SJSA1 (cell line): ENCODE measurements at regions not wholly inside any gene's neighbourhood (a gene's known extent, or its start where the extent isn't known, plus 50 kb on each side); places are given as distances from the start of the nearest gene placed in this dataset.
A peak's percentile ranks its signal among the peaks of the same experiment; 100 is the strongest.
"Not testable (repeated sequence)": the region's sequence is repeated elsewhere in the genome, so short reads cannot be mapped to it uniquely, and the experiment has no call there.

ENCODE experiments used
- DNase-seq, 2 experiments: peaks; one replicate each; pipeline ENCODE4 v3.0.0-alpha.2; 2015 to 2020; ENCODE audit warnings: low spot score in 2 of 2, low read depth in 1 of 2
- H3K27ac ChIP-seq: fragments of 250-450 bp; sonication (Bioruptor Pico); 2 replicates; pipeline ENCODE4 v1.5.1; 2020; ENCODE audit warnings: mild to moderate bottlenecking, moderate library complexity
- H3K27me3 ChIP-seq: fragments of 250-450 bp; sonication (Bioruptor Pico); replicated peaks from 2 replicates; pipeline ENCODE4 v1.5.1; 2020; ENCODE audit warnings: mild to moderate bottlenecking, moderate library complexity
- H3K36me3 ChIP-seq: fragments of 250-450 bp; sonication (Bioruptor Pico); 2 replicates; pipeline ENCODE4 v1.5.1; 2020; ENCODE audit warnings: mild to moderate bottlenecking
- H3K4me1 ChIP-seq: fragments of 250-450 bp; sonication (Bioruptor Pico); replicated peaks from 2 replicates; pipeline ENCODE4 v1.6.1; 2021; ENCODE audit warnings: mild to moderate bottlenecking
- H3K4me3 ChIP-seq: fragments of 250-450 bp; sonication (Bioruptor Pico); 2 replicates; pipeline ENCODE4 v1.5.1; 2020; ENCODE audit warnings: mild to moderate bottlenecking
- H3K9me3 ChIP-seq: fragments of 250-450 bp; sonication (Bioruptor Pico); replicated peaks from 2 replicates; pipeline ENCODE4 v1.5.1; 2020; ENCODE audit warnings: mild to moderate bottlenecking

DNA sequence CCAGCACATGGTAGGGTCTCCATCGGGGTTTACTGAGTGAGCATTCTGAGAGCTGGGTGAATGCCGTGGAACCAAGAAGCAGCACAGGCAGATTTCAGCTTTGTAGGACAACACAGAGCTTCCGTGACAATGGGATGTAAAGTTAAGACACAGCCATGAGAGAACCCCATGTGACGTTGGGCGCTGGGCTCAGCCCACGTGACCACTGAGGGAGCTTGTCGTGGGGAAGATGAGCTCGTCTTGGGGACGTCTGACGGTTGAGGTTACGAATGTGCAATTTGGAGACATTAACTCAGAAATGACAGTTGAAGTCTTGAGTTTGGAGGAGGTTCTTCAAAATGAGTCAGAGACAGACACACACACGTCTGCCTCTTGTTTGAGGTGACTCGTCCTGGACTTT lies 51.5 kb upstream of the MUC20 start:
- not testable (repeated sequence) for DNase-seq, H3K4me3 ChIP-seq, H3K27me3 ChIP-seq, H3K27ac ChIP-seq, H3K4me1 ChIP-seq, H3K36me3 ChIP-seq, H3K9me3 ChIP-seq

DNA sequence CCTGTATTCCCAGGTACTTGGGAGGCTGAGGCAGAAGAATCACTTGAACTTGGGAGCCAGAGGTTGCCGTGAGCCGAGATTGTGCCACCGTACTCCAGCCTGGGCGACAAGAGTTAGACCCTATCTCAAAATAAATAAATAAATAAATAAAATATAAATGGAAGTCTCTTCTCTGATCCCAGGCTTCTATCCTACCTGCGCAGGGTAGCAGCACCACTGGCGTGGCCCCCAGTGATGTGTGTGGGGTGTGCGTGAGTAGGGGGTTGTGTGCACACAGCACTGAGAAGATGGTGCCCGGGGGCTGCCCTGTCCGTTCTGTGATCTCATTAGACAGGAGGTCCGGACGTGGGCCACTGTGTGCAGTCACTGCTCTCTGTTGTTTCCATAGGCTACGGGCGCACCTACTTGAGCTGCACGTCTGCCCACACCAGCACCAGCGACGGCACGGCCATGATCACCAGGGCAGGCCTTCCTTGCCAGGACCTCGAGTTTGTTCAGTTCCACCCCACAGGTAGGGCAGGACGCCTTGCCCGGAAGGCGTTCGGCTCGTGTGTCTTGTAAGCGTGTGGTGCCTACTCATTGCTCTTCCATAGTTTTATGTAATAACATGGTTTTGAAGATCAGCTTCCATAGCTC lies 52.5 kb upstream of the MUC20 start:
- not testable (repeated sequence) for H3K36me3 ChIP-seq, H3K27me3 ChIP-seq, H3K4me1 ChIP-seq, DNase-seq, H3K27ac ChIP-seq, H3K4me3 ChIP-seq, H3K9me3 ChIP-seq

GRCh38 chr3:195665311-195665710 lies 55.5 kb upstream of the MUC20 start:
- H3K4me1 ChIP-seq, H3K9me3 ChIP-seq, H3K27ac ChIP-seq, H3K27me3 ChIP-seq, DNase-seq, H3K4me3 ChIP-seq, H3K36me3 ChIP-seq: not testable (repeated sequence)

DNA sequence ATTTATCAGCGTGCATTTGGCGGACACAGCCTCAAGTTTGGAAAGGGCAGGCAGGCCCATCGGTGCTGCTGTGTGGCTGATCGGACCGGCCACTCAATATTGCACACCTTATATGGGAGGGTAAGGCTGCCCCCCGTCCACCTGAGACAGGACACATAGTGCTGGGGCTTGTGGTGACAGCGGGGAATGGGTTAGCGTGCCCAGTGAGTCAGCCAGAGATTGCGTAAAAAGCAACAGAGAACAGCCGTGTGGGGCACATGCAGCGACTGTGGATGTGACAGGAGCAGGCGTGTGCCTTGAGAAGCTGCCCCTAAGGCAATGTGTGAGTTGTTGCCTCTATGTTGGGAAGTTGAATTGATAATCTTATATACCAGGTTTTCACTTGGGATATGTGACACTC lies 56.6 kb upstream of the MUC20 start:
- not testable (repeated sequence) for H3K4me1 ChIP-seq, DNase-seq, H3K4me3 ChIP-seq, H3K27ac ChIP-seq, H3K36me3 ChIP-seq, H3K9me3 ChIP-seq, H3K27me3 ChIP-seq

GRCh38 chr3:195659136-195659533 lies 61.6 kb upstream of the MUC20 start:
- H3K27ac ChIP-seq, H3K9me3 ChIP-seq, H3K27me3 ChIP-seq, DNase-seq, H3K36me3 ChIP-seq, H3K4me3 ChIP-seq, H3K4me1 ChIP-seq: not testable (repeated sequence)

GRCh38 chr3:195658381-195659135 lies 62.2 kb upstream of the MUC20 start:
- H3K27me3 ChIP-seq, H3K27ac ChIP-seq, H3K4me1 ChIP-seq, H3K9me3 ChIP-seq, DNase-seq, H3K36me3 ChIP-seq, H3K4me3 ChIP-seq: not testable (repeated sequence)

- not testable (repeated sequence) for H3K9me3 ChIP-seq, H3K36me3 ChIP-seq, H3K4me3 ChIP-seq, H3K27me3 ChIP-seq, H3K27ac ChIP-seq, H3K4me1 ChIP-seq
- peak; percentile 28 to 65 for DNase-seq
Observed at GRCh38 chr3:195657475-195658372, 63.1 kb upstream of the MUC20 start.

GRCh38 chr3:195656091-195656490 lies 64.7 kb upstream of the MUC20 start:
- H3K4me1 ChIP-seq, H3K36me3 ChIP-seq, H3K9me3 ChIP-seq, H3K27ac ChIP-seq, H3K27me3 ChIP-seq, DNase-seq, H3K4me3 ChIP-seq: not testable (repeated sequence)

DNA sequence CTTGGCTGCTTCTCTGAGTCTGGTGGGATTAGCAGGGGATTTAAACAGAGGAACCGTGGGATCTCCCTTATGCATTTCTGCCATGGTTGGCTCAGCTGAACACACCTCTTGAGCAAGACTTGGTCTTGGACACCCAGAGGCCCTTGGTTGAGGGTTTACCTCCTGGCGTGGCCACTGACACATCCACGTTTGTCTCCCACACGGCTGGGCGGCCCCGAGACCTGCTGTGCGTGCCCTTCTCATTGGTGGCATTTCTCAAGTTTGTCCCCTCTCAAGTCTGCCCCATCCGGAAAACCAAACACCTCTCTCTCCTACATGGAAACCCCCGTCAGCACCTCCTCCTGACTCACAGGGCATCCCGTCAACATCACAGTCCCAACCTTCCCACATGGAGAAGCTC lies 66.0 kb upstream of the MUC20 start:
- not testable (repeated sequence) for H3K4me3 ChIP-seq, H3K27ac ChIP-seq, H3K4me1 ChIP-seq, H3K9me3 ChIP-seq, H3K27me3 ChIP-seq, H3K36me3 ChIP-seq, DNase-seq

DNA sequence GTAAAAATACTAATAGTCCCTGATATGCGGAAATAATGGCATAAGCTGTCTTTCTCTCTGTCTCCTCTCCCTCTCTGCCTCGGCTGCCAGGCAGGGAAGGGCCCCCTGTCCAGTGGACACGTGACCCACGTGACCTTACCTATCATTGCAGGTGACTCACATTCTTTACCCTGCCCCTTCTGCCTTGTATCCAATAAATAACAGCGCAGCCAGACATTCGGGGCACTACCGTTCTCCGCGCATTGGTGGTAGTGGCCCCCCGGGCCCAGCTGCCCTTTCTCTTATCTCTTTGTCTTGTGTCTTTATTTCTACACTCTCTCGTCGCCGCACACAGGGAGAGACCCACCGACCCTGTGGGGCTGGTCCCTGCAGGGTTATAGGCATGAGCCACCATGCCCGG lies 66.6 kb upstream of the MUC20 start:
- H3K36me3 ChIP-seq, H3K27me3 ChIP-seq, H3K9me3 ChIP-seq, H3K4me1 ChIP-seq, DNase-seq, H3K4me3 ChIP-seq, H3K27ac ChIP-seq: not testable (repeated sequence)

DNA sequence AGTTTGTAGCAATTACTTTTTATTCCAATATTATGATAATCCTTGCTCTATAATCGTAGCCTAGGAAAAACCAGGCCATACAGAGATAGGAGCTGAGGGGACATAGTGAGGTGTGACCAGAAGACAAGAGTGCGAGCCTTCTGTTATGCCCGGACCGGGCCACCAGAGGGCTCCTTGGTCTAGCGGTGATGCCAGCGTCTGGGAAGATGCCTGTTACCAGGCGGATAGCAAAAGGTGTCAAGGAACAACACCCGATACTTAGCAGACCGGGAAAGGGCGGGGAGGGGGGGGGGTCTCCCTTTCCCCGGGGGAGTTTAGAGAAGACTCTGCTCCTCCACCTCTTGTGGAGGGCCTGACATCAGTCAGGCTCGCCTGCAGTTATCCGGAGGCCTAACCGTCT lies 67.1 kb upstream of the MUC20 start:
- H3K36me3 ChIP-seq, H3K27ac ChIP-seq, H3K9me3 ChIP-seq, H3K4me1 ChIP-seq, H3K27me3 ChIP-seq, H3K4me3 ChIP-seq, DNase-seq: not testable (repeated sequence)

GRCh38 chr3:195647912-195648702 lies 64.4 kb upstream of the APOD start:
- not testable (repeated sequence) for H3K9me3 ChIP-seq

DNA sequence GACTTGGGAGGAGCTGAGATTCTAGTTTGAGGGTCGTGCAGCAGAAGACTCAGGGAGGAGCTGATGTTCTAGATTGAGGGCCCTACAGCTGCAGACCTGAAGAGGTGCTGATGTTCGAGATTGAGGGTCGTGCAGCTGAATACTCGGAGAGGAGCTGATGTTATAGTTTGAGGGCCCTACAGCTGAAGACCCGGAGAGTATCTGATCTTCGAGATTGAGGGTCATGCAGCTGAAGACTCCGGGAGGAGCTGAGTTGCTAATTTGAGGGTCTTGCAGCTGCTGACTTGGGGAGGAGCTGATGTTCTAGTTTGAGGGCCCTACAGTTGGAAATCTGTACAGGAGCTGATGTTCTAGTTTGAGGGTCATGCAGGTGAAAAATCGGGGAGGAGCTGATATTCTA lies 62.1 kb upstream of the APOD start:
- H3K4me3 ChIP-seq, H3K36me3 ChIP-seq, H3K4me1 ChIP-seq, H3K27ac ChIP-seq, H3K9me3 ChIP-seq, H3K27me3 ChIP-seq, DNase-seq: not testable (repeated sequence)

More at GRCh38 chr3:195647912-195648702, 64.4 kb upstream of the APOD start:
- not testable (repeated sequence) for DNase-seq, H3K4me1 ChIP-seq, H3K27ac ChIP-seq, H3K4me3 ChIP-seq, H3K36me3 ChIP-seq, H3K27me3 ChIP-seq

- not testable (repeated sequence) for H3K4me3 ChIP-seq, DNase-seq, H3K27me3 ChIP-seq, H3K9me3 ChIP-seq, H3K36me3 ChIP-seq, H3K4me1 ChIP-seq, H3K27ac ChIP-seq
Observed at GRCh38 chr3:195643245-195643644, 59.5 kb upstream of the APOD start.
